GM12874 (cell line): ENCODE measurements at regions not wholly inside any gene's neighbourhood (a gene's known extent, or its start where the extent isn't known, plus 50 kb on each side); places are given as distances from the start of the nearest gene placed in this dataset.

Experiments used
- TF ChIP-seq, protein P1 (sequence below): IDR thresholded peaks from 2 replicates; pipeline ENCODE4 v1.5.1; 2011; ENCODE audit warnings: low read depth, mild to moderate bottlenecking, control low read depth, low read length, moderate library complexity; ENCODE audit not compliant: insufficient read depth

DNA sequence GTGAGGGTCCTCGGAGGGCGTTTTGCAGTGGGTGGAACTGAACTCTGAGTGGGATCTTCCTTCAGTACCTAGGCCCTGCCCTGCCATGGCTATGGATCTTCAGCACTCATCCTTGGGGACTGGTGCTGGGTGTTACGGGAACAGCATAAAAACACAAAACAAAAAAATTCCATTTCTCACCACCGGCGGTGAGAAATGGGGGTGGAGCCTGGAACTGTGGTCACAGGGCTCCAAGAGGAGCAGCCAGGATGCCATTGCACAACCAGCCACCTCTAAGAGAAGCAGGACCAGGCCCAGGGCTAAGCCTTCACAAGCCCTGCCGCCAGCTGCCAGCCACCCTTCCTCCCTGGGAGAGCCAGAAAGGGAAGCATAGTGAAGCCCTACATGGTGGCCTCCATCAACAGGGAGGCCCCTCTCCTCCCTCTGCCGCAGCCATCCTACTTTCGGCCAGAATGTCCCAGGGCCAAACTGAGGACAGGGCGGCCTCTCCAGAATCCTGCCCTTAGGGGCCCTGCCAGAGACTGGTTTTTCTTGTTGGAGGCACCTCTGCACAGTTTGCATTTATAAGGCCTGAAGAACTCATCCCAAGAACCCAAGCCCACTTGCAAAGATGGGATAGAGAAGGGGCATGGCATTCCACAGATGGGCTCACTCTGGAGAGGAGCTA lies 76.5 kb downstream of the VCPKMT start:
- TF ChIP-seq, protein P1, sequence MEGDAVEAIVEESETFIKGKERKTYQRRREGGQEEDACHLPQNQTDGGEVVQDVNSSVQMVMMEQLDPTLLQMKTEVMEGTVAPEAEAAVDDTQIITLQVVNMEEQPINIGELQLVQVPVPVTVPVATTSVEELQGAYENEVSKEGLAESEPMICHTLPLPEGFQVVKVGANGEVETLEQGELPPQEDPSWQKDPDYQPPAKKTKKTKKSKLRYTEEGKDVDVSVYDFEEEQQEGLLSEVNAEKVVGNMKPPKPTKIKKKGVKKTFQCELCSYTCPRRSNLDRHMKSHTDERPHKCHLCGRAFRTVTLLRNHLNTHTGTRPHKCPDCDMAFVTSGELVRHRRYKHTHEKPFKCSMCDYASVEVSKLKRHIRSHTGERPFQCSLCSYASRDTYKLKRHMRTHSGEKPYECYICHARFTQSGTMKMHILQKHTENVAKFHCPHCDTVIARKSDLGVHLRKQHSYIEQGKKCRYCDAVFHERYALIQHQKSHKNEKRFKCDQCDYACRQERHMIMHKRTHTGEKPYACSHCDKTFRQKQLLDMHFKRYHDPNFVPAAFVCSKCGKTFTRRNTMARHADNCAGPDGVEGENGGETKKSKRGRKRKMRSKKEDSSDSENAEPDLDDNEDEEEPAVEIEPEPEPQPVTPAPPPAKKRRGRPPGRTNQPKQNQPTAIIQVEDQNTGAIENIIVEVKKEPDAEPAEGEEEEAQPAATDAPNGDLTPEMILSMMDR, result no peak

DNA sequence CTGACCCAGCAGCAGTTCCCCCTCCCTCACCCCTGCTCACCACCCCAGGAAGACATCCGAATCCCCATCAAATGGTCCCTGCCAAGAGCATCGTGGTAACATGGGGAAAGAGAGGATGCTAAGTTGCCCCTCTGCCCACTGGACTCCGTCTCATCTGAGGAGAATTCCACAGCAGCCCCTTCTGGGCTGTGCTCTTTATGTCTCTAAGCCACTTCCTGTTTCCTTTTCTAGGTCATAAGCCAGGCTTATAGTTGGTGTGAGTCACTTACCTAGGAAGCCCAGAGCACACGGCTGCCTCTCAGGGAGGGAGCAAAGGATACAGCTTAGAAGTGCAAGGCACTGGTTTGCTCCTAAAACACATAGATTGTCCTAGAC lies 76.0 kb downstream of the VCPKMT start:
- TF ChIP-seq, protein P1, result no peak

DNA sequence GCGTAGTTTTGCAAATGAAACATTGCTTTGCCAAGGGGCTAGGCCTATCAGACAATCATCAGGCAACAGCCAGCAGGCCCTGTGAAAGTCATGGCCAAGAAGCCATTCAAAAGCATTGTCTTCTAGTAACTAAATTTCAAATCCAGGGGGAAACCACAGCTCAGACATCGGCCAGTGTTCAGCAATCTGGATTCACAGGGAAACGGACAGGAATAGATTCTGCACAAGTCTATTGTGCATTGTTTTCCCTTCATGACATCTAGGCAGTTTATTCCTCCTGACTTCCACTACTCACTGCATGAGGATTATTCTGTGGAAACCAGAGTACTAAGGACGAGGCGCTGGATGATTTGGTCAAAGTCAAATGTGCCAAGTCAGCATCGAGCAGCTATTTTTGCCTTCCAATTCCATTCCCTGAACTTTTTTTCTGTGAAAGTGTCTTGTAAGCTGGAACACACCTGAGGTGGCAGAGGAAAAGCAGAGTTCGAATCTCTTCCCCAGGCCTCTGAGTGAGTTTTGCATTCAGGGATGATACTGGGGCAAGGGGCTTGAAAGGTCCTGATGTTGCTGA lies 75.4 kb downstream of the VCPKMT start:
- TF ChIP-seq, protein P1, result no peak

DNA sequence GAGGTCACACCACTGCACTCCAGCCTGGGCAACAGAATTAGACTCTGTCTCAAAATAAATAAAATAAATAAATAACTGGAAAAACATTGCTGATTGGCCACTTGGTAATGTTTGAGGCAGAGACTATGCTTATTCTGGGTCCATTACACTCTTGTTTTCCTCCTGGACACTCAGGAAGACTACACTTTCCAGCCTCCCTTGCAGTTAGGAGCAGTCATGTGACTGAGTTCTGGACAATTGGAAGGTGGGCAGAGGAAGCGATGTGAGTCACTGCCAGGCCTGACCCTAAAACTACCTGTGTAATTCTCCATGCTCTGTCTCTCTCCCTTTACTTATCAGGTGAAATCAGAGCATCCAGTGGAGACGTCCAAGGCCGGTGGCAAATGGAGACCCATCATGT lies 74.4 kb downstream of the VCPKMT start:
- TF ChIP-seq, protein P1, result no peak

DNA sequence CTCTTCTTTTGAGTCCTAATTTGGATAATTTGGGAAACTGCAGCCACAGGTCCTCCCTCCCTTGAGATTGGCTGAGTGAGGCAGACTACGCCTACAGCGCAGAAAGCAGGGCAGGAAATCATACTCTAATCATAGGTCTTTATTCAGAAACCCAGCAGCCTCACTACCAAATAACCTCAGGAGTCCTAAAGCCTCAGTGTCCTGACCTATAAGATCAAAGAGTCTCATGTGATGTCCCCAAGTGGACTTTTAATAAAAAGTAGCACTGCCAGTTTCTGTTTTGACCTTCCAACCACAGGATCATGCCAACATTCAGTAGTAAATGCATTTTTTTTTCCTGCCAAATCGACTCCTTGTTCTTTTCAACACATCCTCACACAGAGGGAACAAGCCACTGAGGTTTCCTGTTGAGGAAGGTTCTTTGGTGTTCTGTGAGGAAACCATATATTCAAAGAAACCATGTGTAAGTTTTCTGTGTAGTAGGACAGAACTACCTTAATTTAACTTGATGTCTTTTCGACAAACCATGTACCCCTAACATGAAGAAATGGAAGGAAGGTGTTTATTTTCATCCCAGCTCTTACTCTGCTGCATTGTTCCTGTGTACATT lies 72.2 kb downstream of the VCPKMT start:
- TF ChIP-seq, protein P1, result no peak

DNA sequence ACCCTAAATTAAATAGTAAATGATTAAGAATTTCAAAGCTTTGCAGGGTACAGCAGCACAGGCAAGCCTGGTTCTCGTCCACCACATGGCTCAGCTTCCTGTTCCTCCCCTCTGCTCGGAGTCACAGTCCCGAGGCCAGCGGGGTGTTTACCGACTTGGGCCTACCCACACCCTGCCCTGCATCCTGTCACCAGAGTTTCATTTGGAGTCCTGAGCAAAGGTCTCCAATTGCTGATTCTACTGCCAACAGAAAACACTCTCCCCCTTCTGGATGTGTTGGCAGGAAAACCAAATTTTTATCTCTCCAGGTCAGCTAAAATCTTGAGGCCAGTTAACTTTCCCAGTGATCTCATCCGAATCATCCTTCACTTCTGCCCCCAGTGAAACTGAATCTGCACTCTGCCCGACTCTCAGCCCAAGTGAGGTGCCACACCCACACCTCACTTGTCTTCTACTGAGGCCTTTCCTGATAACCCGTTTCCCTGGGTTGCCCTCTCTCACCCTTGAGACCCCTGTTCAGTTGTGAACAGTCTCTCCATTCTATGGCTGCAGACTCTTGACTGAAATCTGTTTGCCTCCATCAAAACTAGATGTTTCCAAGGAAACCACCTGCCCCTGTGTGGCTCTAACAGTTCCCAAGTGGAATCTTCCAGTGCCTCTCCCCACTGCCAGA lies 71.2 kb downstream of the VCPKMT start:
- TF ChIP-seq, protein P1, result no peak

DNA sequence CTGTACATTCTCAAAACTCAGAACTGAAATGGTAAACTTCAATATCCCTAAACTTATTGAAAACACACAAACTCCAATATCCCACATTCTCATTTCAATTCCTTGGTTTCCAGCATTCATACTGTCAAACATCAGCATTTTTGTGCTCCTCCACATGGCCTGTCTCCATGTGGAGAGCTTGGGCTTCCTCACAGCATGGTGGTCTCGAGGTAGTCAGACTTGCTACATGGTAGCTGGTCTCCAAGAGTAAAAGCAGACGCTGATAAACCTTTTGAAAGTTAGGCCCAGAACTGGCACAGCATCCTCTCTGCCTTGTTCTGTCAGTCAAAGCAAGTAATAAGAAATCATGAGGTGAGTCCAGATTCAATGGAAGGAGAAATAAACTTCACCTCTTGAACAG lies 70.5 kb downstream of the VCPKMT start:
- TF ChIP-seq, protein P1, result no peak
